Neural progenitor cell (in vitro differentiated cells): ENCODE measurements at regions not wholly inside any gene's neighbourhood (a gene's known extent, or its start where the extent isn't known, plus 50 kb on each side); places are given as distances from the start of the nearest gene placed in this dataset.
"Not testable (repeated sequence)": the region's sequence is repeated elsewhere in the genome, so short reads cannot be mapped to it uniquely, and the experiment has no call there.

Experiments
- DNase-seq: peaks from one replicate; pipeline ENCODE4 v3.0.0-alpha.2; 2016; ENCODE audit warnings: low spot score
- H2AFZ ChIP-seq: fragments of 200-600 bp; sonication (generic); replicated peaks from 2 replicates; pipeline ENCODE4 v1.6.1; 2016; ENCODE audit warnings: antibody characterized with exemption
- H3F3A ChIP-seq: fragments of 200-600 bp; sonication (generic); 2 replicates; pipeline ENCODE4 v1.6.1; 2016; ENCODE audit warnings: antibody characterized with exemption, low read depth
- H3K27ac ChIP-seq: fragments of 200-600 bp; sonication (generic); 2 replicates; pipeline ENCODE4 v1.5.1; 2016; ENCODE audit warnings: mild to moderate bottlenecking
- H3K27me3 ChIP-seq: fragments of 200-600 bp; sonication (generic); 2 replicates; pipeline ENCODE4 v1.6.1; 2016; ENCODE audit warnings: mild to moderate bottlenecking, moderate library complexity
- H3K36me3 ChIP-seq: fragments of 200-600 bp; sonication (generic); 2 replicates; pipeline ENCODE4 v1.5.1; 2016
- H3K4me1 ChIP-seq: fragments of 200-600 bp; sonication (generic); 2 replicates; pipeline ENCODE4 v1.6.1; 2016; ENCODE audit warnings: mixed run types
- H3K4me2 ChIP-seq: fragments of 200-600 bp; sonication (generic); 2 replicates; pipeline ENCODE4 v1.6.1; 2016
- H3K4me3 ChIP-seq: fragments of 200-600 bp; sonication (generic); 2 replicates; pipeline ENCODE4 v1.5.1; 2016
- H3K79me2 ChIP-seq: fragments of 200-600 bp; sonication (generic); 2 replicates; pipeline ENCODE4 v1.6.1; 2016; ENCODE audit warnings: low read depth
- H3K9ac ChIP-seq: fragments of 200-600 bp; sonication (generic); 2 replicates; pipeline ENCODE4 v1.6.1; 2016
- H3K9me3 ChIP-seq: fragments of 200-600 bp; sonication (generic); 2 replicates; pipeline ENCODE4 v1.5.1; 2016; ENCODE audit warnings: low read depth
- H4K20me1 ChIP-seq: fragments of 200-600 bp; sonication (generic); 2 replicates; pipeline ENCODE4 v1.6.1; 2016; ENCODE audit warnings: low read depth
- H3K27ac Mint-ChIP-seq: 3 replicates; pipeline ENCODE4 v1.8.0; 2021; ENCODE audit warnings: mixed read lengths
- H3K27me3 Mint-ChIP-seq: 2 replicates; pipeline ENCODE4 v1.8.0; 2022; ENCODE audit warnings: low read depth, mild to moderate bottlenecking, inconsistent platforms, moderate library complexity, mixed read lengths; ENCODE audit not compliant: insufficient read depth
- H3K36me3 Mint-ChIP-seq: 3 replicates; pipeline ENCODE4 v1.8.0; 2021; ENCODE audit warnings: mixed read lengths
- H3K4me1 Mint-ChIP-seq: 3 replicates; pipeline ENCODE4 v1.8.0; 2021; ENCODE audit warnings: mixed read lengths
- H3K4me3 Mint-ChIP-seq: 3 replicates; pipeline ENCODE4 v1.8.0; 2021; ENCODE audit warnings: mild to moderate bottlenecking, moderate library complexity, mixed read lengths
- H3K9me3 Mint-ChIP-seq: 3 replicates; pipeline ENCODE4 v1.8.0; 2020; ENCODE audit warnings: mixed read lengths
- EZH2 ChIP-seq: fragments of 200-600 bp; sonication (generic); IDR thresholded peaks from 2 replicates; pipeline ENCODE4 v1.6.1; 2017; ENCODE audit warnings: antibody characterized with exemption, mild to moderate bottlenecking, moderate library complexity
- EZH2phosphoT487 ChIP-seq: fragments of 200-600 bp; sonication (generic); IDR thresholded peaks from 2 replicates; pipeline ENCODE4 v1.6.1; 2017; ENCODE audit warnings: antibody characterized with exemption
- TF ChIP-seq, protein P1 (sequence below): fragments of 200-600 bp; sonication (generic); IDR thresholded peaks from 2 replicates; pipeline ENCODE4 v1.5.1; 2017; ENCODE audit warnings: antibody characterized with exemption, mild to moderate bottlenecking

DNA sequence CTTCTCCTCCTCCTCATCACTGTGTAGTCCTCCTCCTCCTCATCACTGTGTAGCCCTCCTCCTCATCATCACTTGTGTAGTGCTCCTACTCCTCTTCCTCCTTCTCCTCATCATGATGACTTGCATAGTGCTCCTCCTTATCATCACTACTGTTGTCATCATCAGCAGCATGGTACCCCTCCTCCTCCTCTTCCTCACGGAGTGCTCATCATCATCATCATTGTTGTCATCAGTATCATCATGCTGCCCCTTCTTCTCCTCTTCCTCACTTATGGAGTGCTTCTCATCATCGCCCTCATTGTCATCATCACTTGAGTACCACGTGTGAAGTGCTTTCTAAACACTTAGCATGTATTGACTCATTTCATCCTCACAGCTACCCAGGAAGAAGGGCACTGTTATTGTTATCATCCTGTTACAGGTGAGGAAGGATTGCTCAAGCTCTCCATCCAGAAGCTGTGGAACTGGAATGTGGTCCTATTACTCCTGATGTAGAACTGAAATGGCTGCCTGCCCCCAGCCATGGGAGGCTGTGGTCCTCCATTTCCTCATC, 122.8 kb upstream of the SHH start:
- no peaks in the 10 kb centered on the region for H3K4me1 ChIP-seq
- no peak for DNase-seq
- Mint-ChIP-seq H3K9me3 (peaks cover 3% of the 10 kb centered on the region), H3K4me1 (no peaks in the 10 kb centered on the region), H3K27me3 (peaks cover 9% of the 10 kb centered on the region), H3K27ac (no peak overlapping the region), H3K36me3 (no peaks in the 10 kb centered on the region), H3K4me3 (no peak overlapping the region)
- H3K4me3 ChIP-seq, result no peak overlapping the region
- H3K9me3 ChIP-seq, result peaks cover 4% of the 10 kb centered on the region
- no peak overlapping the region for H3K4me2 ChIP-seq
- TF ChIP-seq EZH2 (no peak), EZH2phosphoT487 (no peak)
- TF ChIP-seq, protein P1, sequence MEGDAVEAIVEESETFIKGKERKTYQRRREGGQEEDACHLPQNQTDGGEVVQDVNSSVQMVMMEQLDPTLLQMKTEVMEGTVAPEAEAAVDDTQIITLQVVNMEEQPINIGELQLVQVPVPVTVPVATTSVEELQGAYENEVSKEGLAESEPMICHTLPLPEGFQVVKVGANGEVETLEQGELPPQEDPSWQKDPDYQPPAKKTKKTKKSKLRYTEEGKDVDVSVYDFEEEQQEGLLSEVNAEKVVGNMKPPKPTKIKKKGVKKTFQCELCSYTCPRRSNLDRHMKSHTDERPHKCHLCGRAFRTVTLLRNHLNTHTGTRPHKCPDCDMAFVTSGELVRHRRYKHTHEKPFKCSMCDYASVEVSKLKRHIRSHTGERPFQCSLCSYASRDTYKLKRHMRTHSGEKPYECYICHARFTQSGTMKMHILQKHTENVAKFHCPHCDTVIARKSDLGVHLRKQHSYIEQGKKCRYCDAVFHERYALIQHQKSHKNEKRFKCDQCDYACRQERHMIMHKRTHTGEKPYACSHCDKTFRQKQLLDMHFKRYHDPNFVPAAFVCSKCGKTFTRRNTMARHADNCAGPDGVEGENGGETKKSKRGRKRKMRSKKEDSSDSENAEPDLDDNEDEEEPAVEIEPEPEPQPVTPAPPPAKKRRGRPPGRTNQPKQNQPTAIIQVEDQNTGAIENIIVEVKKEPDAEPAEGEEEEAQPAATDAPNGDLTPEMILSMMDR, result no peak
- no peaks in the 10 kb centered on the region for H3K27me3 ChIP-seq
- H3K9ac ChIP-seq, result no peak overlapping the region
- H3F3A ChIP-seq, result no peaks in the 10 kb centered on the region
- no peak overlapping the region for H2AFZ ChIP-seq
- no peak overlapping the region for H3K27ac ChIP-seq
- no peaks in the 10 kb centered on the region for H3K79me2 ChIP-seq
- peaks cover 5% of the 10 kb centered on the region for H3K36me3 ChIP-seq
- H4K20me1 ChIP-seq, result no peaks in the 10 kb centered on the region

- H3K9me3 Mint-ChIP-seq, result not testable (repeated sequence)
Observed at GRCh38 chr7:155932324-155932723, 120.1 kb upstream of the SHH start.

DNA sequence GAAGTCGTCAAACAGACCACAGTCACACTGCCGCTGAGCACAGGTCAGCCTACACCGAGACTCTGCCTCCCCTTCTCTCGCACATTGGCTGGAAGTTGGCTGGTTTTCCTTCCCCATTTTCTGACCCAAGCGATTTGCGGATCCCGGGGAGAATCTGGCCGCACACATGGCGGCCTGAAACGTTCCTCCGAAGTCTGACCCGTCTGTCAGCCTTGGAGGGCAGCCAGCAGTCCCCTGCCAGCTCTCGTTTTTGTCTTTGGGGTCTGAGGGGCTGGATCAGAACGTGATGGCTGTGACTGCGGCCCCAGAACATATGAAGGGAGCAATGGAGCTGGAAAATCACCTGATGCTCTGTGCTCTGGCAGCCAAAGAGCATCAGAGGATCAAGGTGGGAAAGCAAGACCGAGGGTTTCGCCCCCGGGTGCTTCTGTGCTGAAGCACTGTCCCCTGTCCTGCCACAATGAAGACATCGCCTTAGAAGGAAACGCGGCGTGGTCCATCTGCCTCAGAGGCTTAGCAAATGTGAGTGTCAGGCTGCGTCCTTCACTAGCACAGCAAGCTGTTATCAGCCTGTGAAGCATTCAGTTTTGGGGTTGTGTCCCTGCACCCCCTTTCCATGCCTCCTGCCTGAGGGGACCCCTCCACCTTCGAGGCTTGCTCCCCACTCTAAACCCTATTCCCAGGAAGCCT, 119.3 kb upstream of the SHH start:
- peaks cover 11% of the 10 kb centered on the region for H3K27me3 Mint-ChIP-seq
- no peaks in the 10 kb centered on the region for H3K9me3 Mint-ChIP-seq
- no peaks in the 10 kb centered on the region for H3K4me1 ChIP-seq
- H3K27ac Mint-ChIP-seq, result no peak overlapping the region
- no peak overlapping the region for H3K4me2 ChIP-seq
- no peaks in the 10 kb centered on the region for H3K79me2 ChIP-seq
- H3K9ac ChIP-seq, result no peak overlapping the region
- H3K4me3 Mint-ChIP-seq, result no peak overlapping the region
- no peak for TF ChIP-seq EZH2phosphoT487
- TF ChIP-seq, protein P1, result no peak
- no peak for TF ChIP-seq EZH2
- H3K27me3 ChIP-seq, result no peaks in the 10 kb centered on the region
- H3F3A ChIP-seq, result no peaks in the 10 kb centered on the region
- H3K4me3 ChIP-seq, result no peak overlapping the region
- DNase-seq, result no peak
- H3K9me3 ChIP-seq, result no peaks in the 10 kb centered on the region
- H2AFZ ChIP-seq, result no peak overlapping the region
- H3K27ac ChIP-seq, result no peak overlapping the region
- H3K36me3 Mint-ChIP-seq, result no peaks in the 10 kb centered on the region
- no peaks in the 10 kb centered on the region for H4K20me1 ChIP-seq
- no peaks in the 10 kb centered on the region for H3K4me1 Mint-ChIP-seq
- H3K36me3 ChIP-seq, result no peaks in the 10 kb centered on the region

More at GRCh38 chr7:155932324-155932723, 120.1 kb upstream of the SHH start:
- H3K4me3 ChIP-seq, H3K9me3 ChIP-seq, H3K27ac ChIP-seq, H4K20me1 ChIP-seq, H3K27ac Mint-ChIP-seq, H3K4me1 ChIP-seq, H3K79me2 ChIP-seq, DNase-seq, H3K4me1 Mint-ChIP-seq, H3F3A ChIP-seq, H3K4me3 Mint-ChIP-seq, H3K4me2 ChIP-seq, H3K36me3 ChIP-seq, H3K27me3 ChIP-seq, H3K36me3 Mint-ChIP-seq, H2AFZ ChIP-seq, H3K9ac ChIP-seq: not testable (repeated sequence)
- peaks cover 11% of the 10 kb centered on the region for H3K27me3 Mint-ChIP-seq

DNA sequence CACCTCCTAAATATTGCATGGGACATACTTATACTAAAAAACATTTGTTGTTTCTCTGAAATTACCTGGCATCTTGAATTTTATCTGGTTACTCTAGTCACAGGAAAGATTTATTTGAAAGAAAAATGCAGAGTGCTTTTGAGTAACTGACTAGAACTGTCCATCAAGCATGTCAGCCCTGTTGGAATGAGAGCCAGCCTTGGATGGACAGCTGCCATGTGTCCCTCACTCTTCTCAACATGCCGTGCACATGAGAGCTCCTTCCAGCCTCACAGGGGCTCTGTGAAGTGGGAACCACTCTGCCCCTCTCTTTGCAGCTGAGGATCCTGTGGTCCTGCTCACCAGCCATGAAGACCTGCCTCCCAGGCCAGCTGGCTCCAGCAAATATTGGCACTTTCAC, 118.3 kb upstream of the SHH start:
- Mint-ChIP-seq H3K36me3 (no peaks in the 10 kb centered on the region), H3K9me3 (no peaks in the 10 kb centered on the region), H3K4me1 (no peaks in the 10 kb centered on the region), H3K27ac (no peak overlapping the region), H3K27me3 (peaks cover 11% of the 10 kb centered on the region), H3K4me3 (no peak overlapping the region)
- Histone ChIP-seq H4K20me1 (no peaks in the 10 kb centered on the region), H3K9me3 (no peaks in the 10 kb centered on the region), H3K4me2 (no peak overlapping the region), H3F3A (no peaks in the 10 kb centered on the region), H3K79me2 (no peaks in the 10 kb centered on the region), H2AFZ (no peak overlapping the region), H3K36me3 (no peaks in the 10 kb centered on the region), H3K27ac (no peak overlapping the region), H3K4me1 (no peaks in the 10 kb centered on the region), H3K27me3 (no peaks in the 10 kb centered on the region), H3K9ac (no peak overlapping the region), H3K4me3 (no peak overlapping the region)
- DNase-seq, result no peak
- TF ChIP-seq EZH2 (no peak), EZH2phosphoT487 (no peak)
- TF ChIP-seq, protein P1, result no peak
